ENCODE measurements at regions not wholly inside any gene's neighbourhood (a gene's known extent, or its start where the extent isn't known, plus 50 kb on each side); places are given as distances from the start of the nearest gene placed in this dataset.

DNA sequence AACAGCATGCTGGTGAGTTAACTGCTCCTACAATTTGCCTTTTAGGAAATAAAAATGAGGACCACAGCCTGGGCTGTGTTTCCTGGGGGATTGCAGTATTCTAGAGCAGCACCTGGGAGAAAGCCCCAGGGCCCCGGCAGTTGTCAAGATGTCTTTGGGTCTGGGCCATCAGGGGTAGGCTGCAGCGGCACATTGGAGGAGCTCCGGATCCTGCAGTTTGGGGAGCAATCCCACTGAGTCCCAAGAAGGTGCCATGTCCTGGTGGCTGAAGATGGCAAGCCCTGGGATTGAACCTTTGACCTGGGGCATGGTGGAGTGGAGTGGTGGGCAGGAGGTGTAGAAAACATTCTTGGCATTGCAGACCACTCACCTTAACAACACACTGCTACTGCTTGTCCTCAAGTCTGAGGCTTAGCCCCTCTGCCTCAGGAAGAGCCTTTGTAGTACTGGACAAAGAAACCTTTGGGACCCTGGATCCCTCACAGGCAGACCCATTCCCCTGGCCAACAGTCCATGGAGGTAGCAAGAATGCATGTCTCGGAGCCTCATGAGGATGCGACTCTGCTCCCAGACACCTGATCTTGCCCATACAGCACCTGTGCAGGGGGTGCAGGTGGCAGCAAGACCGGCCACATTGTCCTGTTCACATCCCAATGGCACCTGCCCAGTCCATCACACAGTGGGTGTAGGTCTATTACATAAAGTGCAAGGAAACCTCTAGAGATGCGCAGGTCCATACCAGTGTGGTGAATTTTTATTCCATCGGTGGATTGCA lies 159.1 kb upstream of the IRX2 start:
- TF ChIP-seq CTCF (conservative IDR thresholded peaks at IDR 0.05; ENCODE audit: low read depth in 2 of 2) (no peak), ETS1 (IDR thresholded peaks at IDR 0.05) (no peak), EZH2phosphoT487 (IDR thresholded peaks at IDR 0.05; ENCODE audit: unreplicated experiment) (no peak), CREB1 (CRISPR knock-in tag; IDR thresholded peaks at IDR 0.05; ENCODE audit: low read depth) (no peak)
